ENCODE measurements at regions not wholly inside any gene's neighbourhood (a gene's known extent, or its start where the extent isn't known, plus 50 kb on each side); places are given as distances from the start of the nearest gene placed in this dataset.

GRCh38 chr12:28601570-28602058 lies 411.4 kb downstream of the CCDC91 start:
- no peak for DNase-seq (ENCODE audit: low read depth in 2 of 2)

GRCh38 chr12:28602786-28603185 lies 412.5 kb downstream of the CCDC91 start:
- DNase-seq (ENCODE audit: low read depth in 2 of 2), result no peak

GRCh38 chr12:28603239-28603638 lies 413.0 kb downstream of the CCDC91 start:
- no peak for DNase-seq (ENCODE audit: low read depth in 2 of 2)

GRCh38 chr12:28603801-28604200 lies 413.5 kb downstream of the CCDC91 start:
- no peak for DNase-seq (ENCODE audit: low read depth in 2 of 2)

GRCh38 chr12:28604240-28604639 lies 414.0 kb downstream of the CCDC91 start:
- DNase-seq (ENCODE audit: low read depth in 2 of 2), result no peak

GRCh38 chr12:28606967-28607557 lies 416.8 kb downstream of the CCDC91 start:
- DNase-seq (ENCODE audit: low read depth in 2 of 2), result no peak

- DNase-seq (ENCODE audit: low read depth in 2 of 2), result no peak
These were observed 420.3 kb downstream of the CCDC91 start for GRCh38 chr12:28610401-28611114.

GRCh38 chr12:28611115-28611435 lies 420.8 kb downstream of the CCDC91 start:
- no peak for DNase-seq (ENCODE audit: low read depth in 2 of 2)

- DNase-seq (ENCODE audit: low read depth in 2 of 2), result no peak
These were observed 421.2 kb downstream of the CCDC91 start for GRCh38 chr12:28611449-28611848.

GRCh38 chr12:28618171-28618570 lies 427.9 kb downstream of the CCDC91 start:
- no peak for DNase-seq (ENCODE audit: low read depth in 2 of 2)

GRCh38 chr12:28618772-28619171 lies 428.5 kb downstream of the CCDC91 start:
- no peak for DNase-seq (ENCODE audit: low read depth in 2 of 2)

- DNase-seq (ENCODE audit: low read depth in 2 of 2), result no peak
These were observed 430.0 kb downstream of the CCDC91 start for GRCh38 chr12:28620281-28620680.

- DNase-seq (ENCODE audit: low read depth in 2 of 2), result no peak
These were observed 432.1 kb downstream of the CCDC91 start for GRCh38 chr12:28622406-28622805.

- no peak for DNase-seq (ENCODE audit: low read depth in 2 of 2)
These were observed 436.2 kb downstream of the CCDC91 start for GRCh38 chr12:28626504-28626903.

- DNase-seq (ENCODE audit: low read depth in 2 of 2), result no peak
These were observed 439.4 kb downstream of the CCDC91 start for GRCh38 chr12:28629691-28630090.

- DNase-seq (ENCODE audit: low read depth in 2 of 2), result no peak
These were observed 441.6 kb downstream of the CCDC91 start for GRCh38 chr12:28631831-28632230.

- DNase-seq (ENCODE audit: low read depth in 2 of 2), result no peak
These were observed 450.3 kb downstream of the CCDC91 start for GRCh38 chr12:28640519-28640918.

- DNase-seq (ENCODE audit: low read depth in 2 of 2), result no peak
These were observed 455.2 kb downstream of the CCDC91 start for GRCh38 chr12:28645436-28645835.

GRCh38 chr12:28645891-28646290 lies 455.6 kb downstream of the CCDC91 start:
- DNase-seq (ENCODE audit: low read depth in 2 of 2), result no peak

- DNase-seq (ENCODE audit: low read depth in 2 of 2), result no peak
These were observed 460.6 kb downstream of the CCDC91 start for GRCh38 chr12:28650906-28651305.

- DNase-seq (ENCODE audit: low read depth in 2 of 2), result no peak
These were observed 462.0 kb downstream of the CCDC91 start for GRCh38 chr12:28652239-28652638.

GRCh38 chr12:28681980-28682379 lies 467.1 kb upstream of the FAR2 start:
- no peak for DNase-seq (ENCODE audit: low read depth in 2 of 2)

GRCh38 chr12:28683366-28683765 lies 465.7 kb upstream of the FAR2 start:
- no peak for DNase-seq (ENCODE audit: low read depth in 2 of 2)
